HG02623 (cell line): ENCODE measurements at regions not wholly inside any gene's neighbourhood (a gene's known extent, or its start where the extent isn't known, plus 50 kb on each side); places are given as distances from the start of the nearest gene placed in this dataset.

Experiments used
- ATAC-seq: cut with Tn5 transposase; IDR thresholded peaks from one replicate; pipeline ENCODE4 v1.9.1; 2021; ENCODE audit warnings: moderate library complexity; ENCODE audit not compliant: unreplicated experiment

DNA sequence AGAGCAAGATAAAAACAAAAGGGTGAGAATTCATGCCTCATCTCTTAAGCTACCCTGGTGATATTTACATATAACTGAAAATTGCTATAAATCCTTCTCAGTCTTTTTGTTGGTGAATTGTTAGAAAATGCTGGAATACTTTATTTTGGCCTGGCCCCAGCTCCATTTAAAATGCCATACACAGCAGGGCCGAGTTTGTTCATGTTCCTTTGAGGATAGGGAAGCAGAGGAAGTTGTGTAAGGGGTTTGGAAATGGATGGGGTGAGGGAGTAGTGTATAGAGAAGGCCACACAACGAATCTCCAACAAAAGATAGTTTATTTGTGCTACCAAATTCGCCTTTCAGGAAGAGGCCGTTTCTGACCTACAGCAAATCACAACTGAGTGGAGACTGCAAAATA, 78.6 kb upstream of the ADAMTS9 start:
- ATAC-seq: no peak

DNA sequence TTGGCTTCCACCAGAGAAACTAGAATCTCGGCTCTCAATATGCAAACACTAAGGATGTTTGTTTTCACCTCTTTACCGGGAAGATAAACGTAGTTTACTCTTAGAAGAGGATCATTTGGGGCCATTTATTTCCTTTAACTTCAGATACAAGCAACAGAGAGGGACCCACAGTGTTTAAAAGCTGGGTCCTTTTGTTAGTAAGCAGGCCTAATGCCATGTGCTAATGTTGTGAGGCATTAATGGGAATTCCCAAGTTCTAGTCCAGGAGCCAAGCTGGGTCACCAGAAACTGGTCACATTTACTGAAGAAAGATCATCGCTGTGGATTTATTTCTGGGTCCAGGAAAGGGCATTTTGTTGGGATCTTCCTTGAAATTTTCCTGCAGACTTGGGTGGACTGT, 78.1 kb upstream of the ADAMTS9 start:
- ATAC-seq: no peak

DNA sequence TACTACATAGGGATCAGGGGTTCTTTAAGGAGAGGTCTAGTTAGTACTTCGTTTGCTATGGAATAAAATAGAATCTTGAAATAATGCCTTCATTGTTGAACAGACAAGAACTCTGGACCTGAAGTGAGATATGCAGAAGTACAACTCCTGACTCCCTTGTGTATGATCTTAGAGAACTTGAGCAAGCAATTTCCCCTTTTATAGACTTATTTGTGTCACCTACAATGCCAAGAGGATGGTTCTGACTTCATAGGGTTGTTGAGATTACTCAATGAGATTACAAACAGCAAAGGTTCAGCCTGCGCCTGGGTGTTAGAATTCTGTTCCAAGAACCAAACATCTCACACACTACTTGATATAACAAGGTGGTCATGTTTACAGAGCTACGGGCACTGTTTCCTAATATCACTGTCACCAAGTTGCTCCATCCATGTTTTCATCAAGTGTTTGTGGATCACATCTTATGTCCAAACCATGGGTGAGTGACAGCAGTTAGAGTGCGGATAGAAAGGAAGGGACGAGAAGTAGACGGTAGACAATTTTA, 76.7 kb upstream of the ADAMTS9 start:
- ATAC-seq: no peak

DNA sequence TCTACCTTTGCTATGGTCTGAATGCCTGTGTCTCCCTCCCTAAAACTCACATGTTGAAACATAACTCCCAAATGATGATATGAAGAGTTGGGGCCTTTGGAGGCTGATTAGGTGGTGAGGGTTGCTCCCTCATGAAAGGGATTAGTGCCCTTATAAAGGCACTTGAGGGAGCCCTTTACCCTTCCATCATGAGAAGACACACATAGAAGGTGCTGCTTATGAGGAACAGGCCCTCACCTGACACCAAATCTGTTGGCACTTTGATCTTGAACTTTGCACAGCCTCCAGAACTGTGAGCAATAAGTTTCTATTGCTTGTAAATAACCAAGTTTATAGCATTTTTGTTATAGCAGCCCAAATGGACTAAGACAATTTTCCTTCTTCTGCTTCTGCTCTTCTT, 76.2 kb upstream of the ADAMTS9 start:
- no peak for ATAC-seq

- no peak for ATAC-seq
Observed at GRCh38 chr3:64761729-64762128, 73.9 kb upstream of the ADAMTS9 start.

- ATAC-seq: no peak
Observed at GRCh38 chr3:64760258-64760657, 72.5 kb upstream of the ADAMTS9 start.

DNA sequence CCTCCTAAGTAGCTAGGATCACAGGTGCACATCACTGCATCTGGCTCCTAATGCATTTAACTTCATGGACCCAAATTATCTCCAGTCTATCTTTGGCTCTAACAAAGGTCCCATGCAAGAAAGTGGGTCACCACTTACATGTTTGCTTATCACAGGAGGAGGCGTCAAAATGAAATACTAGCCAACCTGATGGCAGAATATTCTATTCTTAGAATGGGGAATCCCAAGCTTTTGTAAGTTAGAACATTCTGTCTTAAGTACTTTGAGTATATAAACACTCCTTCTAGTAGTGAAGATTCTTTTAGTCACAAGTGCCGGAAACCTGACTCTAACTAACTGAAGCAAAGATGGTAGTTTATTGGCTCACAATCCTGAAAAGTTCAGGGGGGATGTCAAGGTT, 72.0 kb upstream of the ADAMTS9 start:
- no peak for ATAC-seq

- ATAC-seq: no peak
Observed at GRCh38 chr3:64756398-64756986, 68.7 kb upstream of the ADAMTS9 start.

DNA sequence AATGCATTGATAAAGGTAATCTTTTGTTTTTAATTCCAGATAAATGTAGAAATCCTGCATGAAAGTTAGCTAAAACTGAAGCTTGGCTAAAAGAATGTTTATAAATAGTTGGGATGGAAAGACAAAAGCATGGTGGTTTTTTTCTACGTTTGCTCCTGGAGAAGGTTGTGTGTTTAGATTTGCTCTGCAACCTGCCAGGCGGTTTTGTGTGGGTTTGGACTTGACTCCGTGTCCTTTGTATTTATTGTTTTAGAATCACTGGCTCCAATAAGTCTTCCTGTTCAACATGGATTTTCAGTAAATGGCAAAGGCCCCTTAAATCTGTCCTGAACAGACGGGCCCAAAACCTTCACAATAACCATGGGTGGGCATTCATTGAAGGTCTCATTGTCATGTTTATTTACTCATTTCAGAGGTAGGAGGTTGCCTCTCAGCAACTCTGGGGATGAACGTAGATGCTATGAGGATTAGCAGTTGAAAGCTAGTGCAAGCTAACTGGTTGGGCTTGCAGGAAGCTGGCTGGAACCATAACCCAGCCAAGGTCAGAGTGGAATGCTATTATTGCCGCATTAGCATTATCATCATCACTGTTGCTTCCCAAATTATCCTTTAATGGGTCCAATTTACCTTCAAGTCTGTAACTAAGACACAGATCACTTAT, 60.6 kb upstream of the ADAMTS9 start:
- ATAC-seq: no peak

- ATAC-seq: no peak
Observed at GRCh38 chr3:64747679-64748078, 59.9 kb upstream of the ADAMTS9 start.

GRCh38 chr3:64743887-64744243, 56.1 kb upstream of the ADAMTS9 start:
- no peak for ATAC-seq

DNA sequence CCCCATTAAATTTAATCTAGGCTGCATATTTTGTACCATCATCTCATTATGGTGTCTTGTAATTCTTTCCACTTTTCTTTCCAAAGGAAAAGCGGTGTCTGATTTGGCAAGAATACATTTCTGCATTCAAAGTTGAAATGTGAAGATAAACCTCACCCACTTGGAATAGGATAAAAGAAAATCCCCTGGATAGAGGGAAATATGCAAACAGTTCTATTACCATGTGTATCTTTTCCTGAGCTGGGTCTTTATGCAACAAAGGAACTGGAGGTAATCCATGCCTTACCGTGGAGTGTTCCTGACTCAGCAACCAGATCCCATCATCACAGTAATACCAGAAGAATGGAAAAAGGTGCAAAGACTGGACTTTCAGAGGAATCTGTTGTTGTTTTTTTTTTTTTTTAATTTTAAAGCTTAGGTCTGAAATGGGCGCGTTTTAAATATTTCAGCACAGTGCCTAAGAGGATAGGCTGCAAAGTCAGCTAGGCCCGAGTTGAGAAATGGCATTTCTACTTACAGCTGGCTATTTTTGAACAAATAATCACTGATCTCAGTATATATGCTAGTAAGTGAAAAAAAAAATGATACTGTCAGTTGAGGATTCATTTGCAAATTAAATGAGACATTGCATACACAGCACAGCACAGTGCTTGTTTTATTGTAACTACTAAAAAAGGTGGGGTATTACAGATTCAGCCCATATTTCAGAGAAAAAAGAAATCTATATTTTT, 55.5 kb upstream of the ADAMTS9 start:
- no peak for ATAC-seq

DNA sequence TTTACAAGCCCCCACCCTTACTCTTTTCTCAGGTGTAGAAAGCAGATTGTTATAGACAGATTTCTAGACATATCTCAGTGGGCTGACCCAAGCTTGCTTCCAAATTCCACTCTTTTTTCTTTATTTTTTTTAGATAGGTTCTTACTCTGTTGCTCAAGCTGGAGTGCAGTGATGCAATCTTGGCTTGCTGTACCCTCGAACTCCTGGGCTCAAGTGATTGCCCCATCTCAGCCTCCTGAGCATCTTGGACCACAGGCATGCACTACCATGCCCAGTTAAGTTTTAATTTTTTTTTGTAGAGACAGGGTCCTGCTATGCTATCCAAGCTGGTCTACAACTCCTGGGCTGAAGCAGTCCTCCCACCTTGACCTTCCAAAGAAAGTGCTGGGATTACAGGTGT, 53.5 kb upstream of the ADAMTS9 start:
- no peak for ATAC-seq

DNA sequence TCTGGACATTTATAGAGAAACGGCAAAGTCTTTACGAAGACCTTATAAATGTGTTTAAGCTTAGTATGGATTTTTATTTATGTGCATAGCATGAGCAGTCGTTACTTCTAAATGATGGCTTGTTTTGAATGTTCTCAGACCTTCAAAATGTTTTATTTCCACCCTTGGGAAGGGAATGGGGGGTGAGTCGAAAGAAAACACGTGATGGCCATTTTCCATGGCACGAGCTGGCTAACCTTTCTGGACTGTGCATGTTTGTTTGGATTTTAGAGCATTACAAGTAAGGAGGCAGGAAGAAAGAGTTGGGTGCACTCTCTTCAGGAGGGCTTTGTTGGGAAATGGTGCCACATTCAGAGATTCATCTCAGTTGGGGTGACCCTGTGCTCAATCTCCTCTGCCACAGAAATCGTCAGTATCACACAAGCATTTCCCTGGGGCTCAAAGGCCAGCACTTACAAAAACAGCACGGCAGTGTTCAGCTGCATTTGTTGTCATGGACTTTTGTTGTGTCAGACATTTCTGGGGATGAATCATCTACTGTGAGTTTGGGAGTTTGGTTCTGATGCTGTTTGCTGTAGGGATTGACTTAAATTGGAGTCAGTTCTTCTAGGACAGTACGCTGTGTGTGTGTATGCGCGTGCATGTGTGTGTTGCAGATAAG, 52.3 kb upstream of the ADAMTS9 start:
- ATAC-seq: no peak
